ENCODE measurements at regions not wholly inside any gene's neighbourhood (a gene's known extent, or its start where the extent isn't known, plus 50 kb on each side); places are given as distances from the start of the nearest gene placed in this dataset.

GRCh38 chr2:38130876-38131275, 54.9 kb upstream of the CYP1B1 start:
- no peaks in the 10 kb centered on the region for H3K4me1 ChIP-seq
- no peaks in the 10 kb centered on the region for H3K36me3 ChIP-seq
- no peak overlapping the region for H3K4me3 ChIP-seq
- WGBS, 2 donors (ENCODE audit: low coverage in 1 of 2): 74 to 77% methylated on average over 3 of the region's 3 CpGs
- H3K27me3 ChIP-seq: no peaks in the 10 kb centered on the region
- H3K9me3 ChIP-seq: peaks cover 0 to 6% (median 0%) of the 10 kb centered on the region in 3 donors
- ATAC-seq: no peak
- no peak overlapping the region for H3K27ac ChIP-seq
- TF ChIP-seq EP300 (IDR thresholded peaks at IDR 0.05) (no peak), POLR2A (IDR thresholded peaks at IDR 0.05) (no peak), CTCF (IDR thresholded peaks at IDR 0.05) (no peak), POLR2AphosphoS5 (IDR thresholded peaks at IDR 0.05) (no peak)

- 72% methylated on average over 2 of the region's 3 CpGs; no CpG with 5 or more reads in 1 of the 2 donors for WGBS, 2 donors (ENCODE audit: low coverage in 1 of 2)
- TF ChIP-seq POLR2A (IDR thresholded peaks at IDR 0.05) (no peak), EP300 (IDR thresholded peaks at IDR 0.05) (no peak), CTCF (IDR thresholded peaks at IDR 0.05) (no peak), POLR2AphosphoS5 (IDR thresholded peaks at IDR 0.05) (no peak)
- peak overlapping the region in 1 of 4 donors; percentile 27 for H3K27ac ChIP-seq
- no peak overlapping the region for H3K4me3 ChIP-seq
- H3K27me3 ChIP-seq: no peaks in the 10 kb centered on the region
- no peaks in the 10 kb centered on the region for H3K36me3 ChIP-seq
- ATAC-seq: no peak
- H3K9me3 ChIP-seq: peaks cover 0 to 6% (median 0%) of the 10 kb centered on the region in 3 donors
- H3K4me1 ChIP-seq: no peaks in the 10 kb centered on the region
Measured at GRCh38 chr2:38129987-38130386, 54.0 kb upstream of the CYP1B1 start.

- no peak for TF ChIP-seq POLR2A (IDR thresholded peaks at IDR 0.05)
- no peak for TF ChIP-seq EP300 (IDR thresholded peaks at IDR 0.05)
- TF ChIP-seq CTCF (IDR thresholded peaks at IDR 0.05): no peak
- no peak for TF ChIP-seq POLR2AphosphoS5 (IDR thresholded peaks at IDR 0.05)
- H3K4me1 ChIP-seq: no peaks in the 10 kb centered on the region
- H3K36me3 ChIP-seq: no peaks in the 10 kb centered on the region
- no peaks in the 10 kb centered on the region for H3K27me3 ChIP-seq
- peaks cover 0 to 6% (median 0%) of the 10 kb centered on the region in 3 donors for H3K9me3 ChIP-seq
- 33% methylated on average over 1 of the region's 1 CpG; no CpG with 5 or more reads in 1 of the 2 donors for WGBS, 2 donors (ENCODE audit: low coverage in 1 of 2)
- peak overlapping the region in 1 of 4 donors; percentile 27 for H3K27ac ChIP-seq
- no peak overlapping the region for H3K4me3 ChIP-seq
- ATAC-seq: no peak
Measured at GRCh38 chr2:38129481-38129880, 53.5 kb upstream of the CYP1B1 start.

- Histone ChIP-seq H3K4me3 (no peak overlapping the region), H3K4me1 (no peaks in the 10 kb centered on the region), H3K9me3 (peaks cover 0 to 6% (median 0%) of the 10 kb centered on the region in 3 donors), H3K27me3 (no peaks in the 10 kb centered on the region), H3K27ac (peak overlapping the region in 3 of 4 donors; percentile 6 to 64 (median 51)), H3K36me3 (no peaks in the 10 kb centered on the region)
- WGBS, 2 donors (ENCODE audit: low coverage in 1 of 2): 53 to 75% methylated on average over 1 to 2 of the region's 2 CpGs
- TF ChIP-seq POLR2A (IDR thresholded peaks at IDR 0.05) (no peak), POLR2AphosphoS5 (IDR thresholded peaks at IDR 0.05) (peak; percentile 39)
- peak; percentile 86 for ATAC-seq
Measured at GRCh38 chr2:38128653-38129052, 52.7 kb upstream of the CYP1B1 start.

- TF ChIP-seq POLR2AphosphoS5 (IDR thresholded peaks at IDR 0.05) (no peak), CTCF (IDR thresholded peaks at IDR 0.05) (no peak), EP300 (IDR thresholded peaks at IDR 0.05) (no peak), POLR2A (IDR thresholded peaks at IDR 0.05) (no peak)
- H3K9me3 ChIP-seq: peaks cover 0 to 6% (median 0%) of the 10 kb centered on the region in 3 donors
- H3K36me3 ChIP-seq: no peaks in the 10 kb centered on the region
- no peaks in the 10 kb centered on the region for H3K4me1 ChIP-seq
- no peak overlapping the region for H3K27ac ChIP-seq
- H3K27me3 ChIP-seq: no peaks in the 10 kb centered on the region
- no peak for ATAC-seq
- H3K4me3 ChIP-seq: no peak overlapping the region
Measured at GRCh38 chr2:38127277-38127676, 51.3 kb upstream of the CYP1B1 start.

Data from gastroesophageal sphincter (tissue), 4 donors.